ENCODE measurements at regions not wholly inside any gene's neighbourhood (a gene's known extent, or its start where the extent isn't known, plus 50 kb on each side); places are given as distances from the start of the nearest gene placed in this dataset.

GRCh38 chr10:110392868-110393740, 88.4 kb upstream of the SMNDC1 start:
- Mint-ChIP-seq H3K36me3 (ENCODE audit: insufficient read depth, unreplicated experiment) (peaks cover 27% of the 10 kb centered on the region), H3K9me3 (ENCODE audit: low read depth, unreplicated experiment) (peaks cover 2% of the 10 kb centered on the region), H3K4me3 (ENCODE audit: low read depth, unreplicated experiment) (no peak overlapping the region), H3K27ac (ENCODE audit: unreplicated experiment) (peak overlapping the region; percentile 75), H3K4me1 (ENCODE audit: low read depth, unreplicated experiment) (peaks cover 45% of the 10 kb centered on the region), H3K27me3 (ENCODE audit: unreplicated experiment) (no peaks in the 10 kb centered on the region)
- no peak for DNase-seq
- intact Hi-C loops (cut with micrococcal nuclease; ENCODE audit: unreplicated experiment), result no loop called here
- CTCF ChIA-PET, result no interaction called here
- TF ChIP-seq CTCF (IDR thresholded peaks at IDR 0.05; ENCODE audit: unreplicated experiment), result no peak
- BruUV-seq (replicated peaks), result no TSS peak

GRCh38 chr10:110393866-110394265, 89.1 kb upstream of the SMNDC1 start:
- H3K4me1 Mint-ChIP-seq (ENCODE audit: low read depth, unreplicated experiment), result peaks cover 45% of the 10 kb centered on the region
- BruUV-seq (replicated peaks), result no TSS peak
- CTCF ChIA-PET, result no interaction called here

DNA sequence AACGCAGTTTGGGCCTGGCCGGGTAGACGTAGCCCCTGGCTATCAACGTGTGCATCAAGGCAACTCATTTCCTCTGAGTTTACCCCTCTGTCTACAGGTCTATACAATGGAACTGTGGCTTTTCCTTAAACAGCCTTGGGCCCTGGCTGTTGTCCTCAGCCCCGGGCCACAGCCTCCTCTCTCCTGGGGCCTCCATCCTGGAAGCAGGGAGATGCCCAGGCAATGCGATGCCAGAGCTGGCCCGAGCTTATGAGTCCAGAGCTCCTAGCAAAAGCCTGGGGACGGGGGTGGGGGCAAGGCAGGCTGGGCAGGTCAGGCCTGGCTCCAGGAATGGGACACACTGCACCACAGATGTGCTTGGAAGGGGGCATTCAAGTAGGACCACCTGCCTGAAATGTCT, 89.6 kb upstream of the SMNDC1 start:
- H3K9me3 Mint-ChIP-seq (ENCODE audit: low read depth, unreplicated experiment), result peaks cover 2% of the 10 kb centered on the region
- no peak overlapping the region for H3K4me3 Mint-ChIP-seq (ENCODE audit: low read depth, unreplicated experiment)
- no peak for DNase-seq
- no TSS peak for BruUV-seq (replicated peaks)
- H3K4me1 Mint-ChIP-seq (ENCODE audit: low read depth, unreplicated experiment), result peaks cover 50% of the 10 kb centered on the region
- TF ChIP-seq CTCF (IDR thresholded peaks at IDR 0.05; ENCODE audit: unreplicated experiment), result no peak
- peaks cover 39% of the 10 kb centered on the region for H3K36me3 Mint-ChIP-seq (ENCODE audit: insufficient read depth, unreplicated experiment)
- no peaks in the 10 kb centered on the region for H3K27me3 Mint-ChIP-seq (ENCODE audit: unreplicated experiment)
- intact Hi-C loops (cut with micrococcal nuclease; ENCODE audit: unreplicated experiment), result no loop called here
- H3K27ac Mint-ChIP-seq (ENCODE audit: unreplicated experiment), result peak overlapping the region; percentile 75
- CTCF ChIA-PET, result no interaction called here

More at GRCh38 chr10:110393866-110394265, 89.1 kb upstream of the SMNDC1 start:
- no peak for TF ChIP-seq CTCF (IDR thresholded peaks at IDR 0.05; ENCODE audit: unreplicated experiment)
- peak overlapping the region; percentile 75 for H3K27ac Mint-ChIP-seq (ENCODE audit: unreplicated experiment)
- no peaks in the 10 kb centered on the region for H3K27me3 Mint-ChIP-seq (ENCODE audit: unreplicated experiment)
- no peak overlapping the region for H3K4me3 Mint-ChIP-seq (ENCODE audit: low read depth, unreplicated experiment)
- no peak for DNase-seq
- peaks cover 34% of the 10 kb centered on the region for H3K36me3 Mint-ChIP-seq (ENCODE audit: insufficient read depth, unreplicated experiment)
- H3K9me3 Mint-ChIP-seq (ENCODE audit: low read depth, unreplicated experiment), result peaks cover 2% of the 10 kb centered on the region
- intact Hi-C loops (cut with micrococcal nuclease; ENCODE audit: unreplicated experiment), result no loop called here

DNA sequence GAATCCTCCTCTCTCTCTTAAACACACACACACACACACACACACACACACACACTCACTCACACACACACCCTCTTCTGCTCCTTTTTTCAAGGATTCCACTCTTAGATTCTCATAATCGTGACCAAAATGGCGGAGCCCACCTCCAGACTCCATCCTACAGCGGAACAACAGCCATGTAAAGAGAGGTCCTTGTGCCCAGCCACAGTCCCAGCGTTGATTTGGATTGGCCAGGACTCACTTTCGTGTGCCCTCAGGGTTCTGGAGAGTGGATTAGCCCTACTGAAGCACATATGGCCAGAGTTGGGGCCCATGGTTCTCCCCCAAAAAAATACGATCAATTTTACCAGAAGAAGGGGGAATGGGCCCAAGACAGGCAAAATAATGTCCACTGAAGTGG, 90.2 kb upstream of the SMNDC1 start:
- peaks cover 44% of the 10 kb centered on the region for H3K36me3 Mint-ChIP-seq (ENCODE audit: insufficient read depth, unreplicated experiment)
- H3K9me3 Mint-ChIP-seq (ENCODE audit: low read depth, unreplicated experiment), result peaks cover 2% of the 10 kb centered on the region
- H3K27me3 Mint-ChIP-seq (ENCODE audit: unreplicated experiment), result no peaks in the 10 kb centered on the region
- intact Hi-C loops (cut with micrococcal nuclease; ENCODE audit: unreplicated experiment), result loop anchor here (5.0 kb wide), 2 partner anchors 38 to 83 kb away; no protein-coding TSS in a partner anchor
- H3K4me1 Mint-ChIP-seq (ENCODE audit: low read depth, unreplicated experiment), result peaks cover 56% of the 10 kb centered on the region
- H3K27ac Mint-ChIP-seq (ENCODE audit: unreplicated experiment), result peak overlapping the region; percentile 36
- BruUV-seq (replicated peaks), result no TSS peak
- TF ChIP-seq CTCF (IDR thresholded peaks at IDR 0.05; ENCODE audit: unreplicated experiment), result no peak
- DNase-seq, result no peak
- no peak overlapping the region for H3K4me3 Mint-ChIP-seq (ENCODE audit: low read depth, unreplicated experiment)
- CTCF ChIA-PET, result no interaction called here
